HCT116 (cell line): ENCODE measurements at regions not wholly inside any gene's neighbourhood (a gene's known extent, or its start where the extent isn't known, plus 50 kb on each side); places are given as distances from the start of the nearest gene placed in this dataset.

Experiments used
- POLR2A ChIP-seq: IDR thresholded peaks from 2 replicates; pipeline ENCODE4 v1.7.0; 2011; ENCODE audit warnings: borderline replicate concordance; ENCODE audit not compliant: insufficient read depth, insufficient read length; ENCODE audit errors: extremely low read depth
- POLR2AphosphoS5 ChIP-seq: IDR thresholded peaks from 2 replicates; pipeline ENCODE4 v1.6.1; 2011; ENCODE audit warnings: mild to moderate bottlenecking, low read depth, low read length, moderate library complexity
- RAD21 ChIP-seq: IDR thresholded peaks from 2 replicates; pipeline ENCODE4 v1.6.1; 2012; ENCODE audit warnings: low read depth, mild to moderate bottlenecking
- REST ChIP-seq: IDR thresholded peaks from 2 replicates; pipeline ENCODE4 v1.6.1; 2012; ENCODE audit warnings: low read depth
- TCF7L2 ChIP-seq: IDR thresholded peaks from 2 replicates; pipeline ENCODE4 v1.7.0; 2011; ENCODE audit warnings: borderline replicate concordance, inconsistent platforms; ENCODE audit not compliant: insufficient read depth, insufficient read length; ENCODE audit errors: extremely low read depth
- TF ChIP-seq, protein P1 (sequence below), 3 experiments: fragments of 200-600 bp in 1 of 3; sonication (generic) in 1 of 3; IDR thresholded peaks in 2 of 3; conservative IDR thresholded peaks in 1 of 3; 2 replicates each; pipeline ENCODE4 v1.5.1; 2012 to 2017; ENCODE audit warnings: low read depth in 2 of 3, low read length in 2 of 3, antibody characterized with exemption in 1 of 3, borderline replicate concordance in 1 of 3, control low read depth in 1 of 3, mild to moderate bottlenecking in 1 of 3, mixed read lengths in 1 of 3, mixed run types in 1 of 3, moderate library complexity in 1 of 3; ENCODE audit not compliant: insufficient read depth in 1 of 3

- no peak for TF ChIP-seq POLR2A
- TF ChIP-seq, protein P1, sequence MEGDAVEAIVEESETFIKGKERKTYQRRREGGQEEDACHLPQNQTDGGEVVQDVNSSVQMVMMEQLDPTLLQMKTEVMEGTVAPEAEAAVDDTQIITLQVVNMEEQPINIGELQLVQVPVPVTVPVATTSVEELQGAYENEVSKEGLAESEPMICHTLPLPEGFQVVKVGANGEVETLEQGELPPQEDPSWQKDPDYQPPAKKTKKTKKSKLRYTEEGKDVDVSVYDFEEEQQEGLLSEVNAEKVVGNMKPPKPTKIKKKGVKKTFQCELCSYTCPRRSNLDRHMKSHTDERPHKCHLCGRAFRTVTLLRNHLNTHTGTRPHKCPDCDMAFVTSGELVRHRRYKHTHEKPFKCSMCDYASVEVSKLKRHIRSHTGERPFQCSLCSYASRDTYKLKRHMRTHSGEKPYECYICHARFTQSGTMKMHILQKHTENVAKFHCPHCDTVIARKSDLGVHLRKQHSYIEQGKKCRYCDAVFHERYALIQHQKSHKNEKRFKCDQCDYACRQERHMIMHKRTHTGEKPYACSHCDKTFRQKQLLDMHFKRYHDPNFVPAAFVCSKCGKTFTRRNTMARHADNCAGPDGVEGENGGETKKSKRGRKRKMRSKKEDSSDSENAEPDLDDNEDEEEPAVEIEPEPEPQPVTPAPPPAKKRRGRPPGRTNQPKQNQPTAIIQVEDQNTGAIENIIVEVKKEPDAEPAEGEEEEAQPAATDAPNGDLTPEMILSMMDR (IDR thresholded peaks at IDR 0.05 in 2 of 3, conservative IDR thresholded peaks at IDR 0.05 in 1 of 3; ENCODE audit: borderline replicate concordance in 1 of 3, insufficient read depth in 1 of 3, low read depth in 2 of 3, low read length in 2 of 3), result no peak
- TF ChIP-seq TCF7L2, result no peak
- no peak for TF ChIP-seq POLR2AphosphoS5
- TF ChIP-seq REST, result no peak
- TF ChIP-seq RAD21, result no peak
Observed at GRCh38 chr2:136310797-136311603, 193.1 kb upstream of the CXCR4 start.
